Esophagus muscularis mucosa (tissue), 4 donors: ENCODE measurements at regions not wholly inside any gene's neighbourhood (a gene's known extent, or its start where the extent isn't known, plus 50 kb on each side); places are given as distances from the start of the nearest gene placed in this dataset.

Experiments used
- DNase-seq: peaks from one replicate; pipeline ENCODE4 v3.0.0-alpha.2; 2017; ENCODE audit errors: extremely low spot score
- H3K27ac ChIP-seq, 4 donors: fragments of 200-600 bp; sonication (generic); replicated peaks in 1 of 4; 1 replicate in 3 of 4; 2 replicates in 1 of 4; pipeline ENCODE4 v1.5.1; 2016 to 2019; ENCODE audit warnings: mild to moderate bottlenecking in 1 of 4
- H3K27me3 ChIP-seq, 4 donors: fragments of 200-600 bp; sonication (generic); one replicate each; pipeline versions ENCODE4 v1.5.1 to v1.6.0; 2016 to 2019
- H3K36me3 ChIP-seq, 4 donors: fragments of 200-600 bp; sonication (generic); one replicate each; pipeline ENCODE4 v1.5.1; 2016 to 2019
- H3K4me1 ChIP-seq, 4 donors: fragments of 200-600 bp; sonication (generic); one replicate each; pipeline ENCODE4 v1.5.1; 2016 to 2019
- H3K4me3 ChIP-seq, 4 donors: fragments of 200-600 bp; sonication (generic); 1 replicate in 2 of 4; 2 replicates in 2 of 4; pipeline ENCODE4 v1.5.1; 2016 to 2019; ENCODE audit warnings: mild to moderate bottlenecking in 4 of 4, moderate library complexity in 1 of 4
- H3K9me3 ChIP-seq, 4 donors: fragments of 200-600 bp; sonication (generic); 1 replicate in 3 of 4; 2 replicates in 1 of 4; pipeline ENCODE4 v1.5.1; 2016 to 2019
- EP300 ChIP-seq: sonication (generic); formaldehyde crosslinking; IDR thresholded peaks from one replicate; pipeline ENCODE4 v1.6.1; 2017; ENCODE audit warnings: antibody characterized with exemption
- POLR2A ChIP-seq: fragments of 450-650 bp; IDR thresholded peaks from one replicate; pipeline ENCODE4 v1.6.1; 2017; ENCODE audit warnings: antibody characterized with exemption, moderate library complexity, mild to moderate bottlenecking, low read depth
- POLR2AphosphoS5 ChIP-seq, 2 donors: sonication (generic); formaldehyde crosslinking; IDR thresholded peaks; one replicate each; pipeline ENCODE4 v1.6.1; 2017; ENCODE audit warnings: antibody characterized with exemption in 2 of 2
- WGBS: methylation state at CpG from one replicate; pipeline ENCODE4 v1.1.5; 2018; 5-methylcytosine and 5-hydroxymethylcytosine counted together
- intact Hi-C: fragments of 100-400 bp; cut with DNase I; formaldehyde crosslinking; loops from one replicate; pipeline ENCODE4 v1.15.1; 2023
- TF ChIP-seq, protein P1 (sequence below), 3 experiments: fragments of 200-600 bp in 2 of 3; fragments of 450-650 bp in 1 of 3; sonication (generic) in 2 of 3; IDR thresholded peaks; one replicate each; pipeline ENCODE4 v1.5.1; 2017 to 2019; ENCODE audit warnings: antibody characterized with exemption in 3 of 3, mild to moderate bottlenecking in 2 of 3, moderate library complexity in 1 of 3

DNA sequence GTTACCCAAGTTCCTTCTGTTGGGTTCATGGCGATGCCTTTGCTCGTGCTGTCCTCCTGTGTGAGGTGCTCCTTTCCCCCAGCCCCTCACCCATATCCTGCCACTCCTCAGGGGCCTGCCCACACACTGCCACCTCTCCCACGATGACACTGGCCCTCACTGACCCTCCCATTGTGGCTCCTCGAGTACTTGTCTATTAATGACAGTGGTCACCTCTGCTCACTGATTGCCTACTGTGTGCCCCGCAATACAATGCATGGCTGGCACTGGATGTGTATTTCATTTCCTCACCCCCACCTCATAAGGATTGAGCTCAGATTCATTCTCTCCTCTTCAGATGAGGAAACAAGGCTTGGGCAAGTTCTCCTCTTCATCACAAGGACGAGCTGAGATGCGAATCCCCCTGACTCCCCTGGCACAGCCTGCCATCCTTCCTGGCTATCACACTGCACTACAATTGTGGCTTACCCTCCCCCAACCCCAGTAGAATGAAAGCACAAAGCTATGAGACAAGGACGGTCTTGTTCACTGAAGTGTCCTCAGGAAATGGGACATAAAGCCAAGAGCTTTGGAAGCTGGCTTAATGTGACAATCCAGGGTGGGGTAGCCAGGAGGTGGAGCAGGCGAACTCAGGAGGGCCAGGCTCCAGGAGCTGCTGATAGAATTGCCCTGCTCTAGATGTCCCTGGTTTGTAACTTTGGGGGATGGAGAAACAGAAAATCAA lies 93.9 kb upstream of the RAB12 start:
- H3K36me3 ChIP-seq, result no peaks in the 10 kb centered on the region
- H3K27ac ChIP-seq, result no peak overlapping the region
- no peaks in the 10 kb centered on the region for H3K4me1 ChIP-seq
- DNase-seq, result peak; percentile 85
- H3K4me3 ChIP-seq, result no peak overlapping the region
- intact Hi-C loops, result no loop called here
- H3K9me3 ChIP-seq, result peaks cover 0 to 4% (median 2%) of the 10 kb centered on the region in 4 donors
- WGBS, result 85% methylated on average over 9 of the region's 9 CpGs
- H3K27me3 ChIP-seq, result peaks cover 0 to 13% (median 0%) of the 10 kb centered on the region in 4 donors
- no peak for TF ChIP-seq POLR2A
- no peak for TF ChIP-seq EP300
- TF ChIP-seq POLR2AphosphoS5 (IDR thresholded peaks at IDR 0.05), result no peak
- TF ChIP-seq, protein P1, sequence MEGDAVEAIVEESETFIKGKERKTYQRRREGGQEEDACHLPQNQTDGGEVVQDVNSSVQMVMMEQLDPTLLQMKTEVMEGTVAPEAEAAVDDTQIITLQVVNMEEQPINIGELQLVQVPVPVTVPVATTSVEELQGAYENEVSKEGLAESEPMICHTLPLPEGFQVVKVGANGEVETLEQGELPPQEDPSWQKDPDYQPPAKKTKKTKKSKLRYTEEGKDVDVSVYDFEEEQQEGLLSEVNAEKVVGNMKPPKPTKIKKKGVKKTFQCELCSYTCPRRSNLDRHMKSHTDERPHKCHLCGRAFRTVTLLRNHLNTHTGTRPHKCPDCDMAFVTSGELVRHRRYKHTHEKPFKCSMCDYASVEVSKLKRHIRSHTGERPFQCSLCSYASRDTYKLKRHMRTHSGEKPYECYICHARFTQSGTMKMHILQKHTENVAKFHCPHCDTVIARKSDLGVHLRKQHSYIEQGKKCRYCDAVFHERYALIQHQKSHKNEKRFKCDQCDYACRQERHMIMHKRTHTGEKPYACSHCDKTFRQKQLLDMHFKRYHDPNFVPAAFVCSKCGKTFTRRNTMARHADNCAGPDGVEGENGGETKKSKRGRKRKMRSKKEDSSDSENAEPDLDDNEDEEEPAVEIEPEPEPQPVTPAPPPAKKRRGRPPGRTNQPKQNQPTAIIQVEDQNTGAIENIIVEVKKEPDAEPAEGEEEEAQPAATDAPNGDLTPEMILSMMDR (IDR thresholded peaks at IDR 0.05), result no peak

DNA sequence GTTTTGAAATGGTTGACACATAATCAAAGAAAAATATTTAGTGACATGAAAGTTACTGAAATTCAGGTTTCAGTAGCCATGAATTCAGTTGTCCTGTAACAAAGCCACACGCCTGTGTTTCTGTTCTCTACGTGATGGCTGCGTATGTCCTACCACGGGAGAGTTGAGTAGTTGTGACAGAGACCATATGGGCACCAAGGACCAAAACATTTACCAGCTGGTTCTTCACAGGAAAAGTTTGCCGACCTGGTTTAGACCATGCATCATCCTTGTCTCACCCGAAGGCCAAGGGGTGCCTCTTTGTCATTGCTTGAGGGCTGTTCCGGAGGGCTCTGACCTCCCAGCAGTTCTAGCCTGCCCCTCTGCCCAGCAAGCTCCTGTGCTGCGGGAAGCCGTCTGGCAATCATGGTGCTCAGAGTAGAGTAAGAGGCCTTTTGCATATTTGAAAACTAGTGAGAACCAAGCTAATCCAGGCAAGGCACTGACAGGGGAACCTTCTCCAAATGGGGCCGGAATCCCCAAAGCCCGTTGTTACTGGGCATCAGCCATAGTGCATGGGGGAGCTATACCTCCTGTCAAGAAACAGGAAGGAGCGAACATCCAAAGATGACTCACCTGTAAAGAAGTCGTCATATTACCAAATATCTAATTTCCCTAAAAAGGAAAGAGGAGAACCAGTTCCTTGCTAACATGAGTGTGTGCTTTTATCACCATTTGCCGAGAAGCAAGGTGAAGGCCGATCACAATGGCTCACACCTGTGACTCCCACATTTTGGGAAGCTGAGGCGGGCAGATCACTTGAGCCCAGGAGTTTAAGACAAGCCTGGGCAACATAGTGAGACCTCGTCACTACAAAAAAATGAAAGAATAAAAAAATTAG lies 92.6 kb upstream of the RAB12 start:
- Histone ChIP-seq H3K4me3 (no peak overlapping the region), H3K4me1 (no peaks in the 10 kb centered on the region), H3K27ac (no peak overlapping the region), H3K9me3 (peaks cover 0 to 15% (median 6%) of the 10 kb centered on the region in 4 donors), H3K27me3 (peaks cover 0 to 13% (median 0%) of the 10 kb centered on the region in 4 donors), H3K36me3 (no peaks in the 10 kb centered on the region)
- TF ChIP-seq POLR2AphosphoS5 (IDR thresholded peaks at IDR 0.05) (no peak), EP300 (no peak), POLR2A (no peak)
- TF ChIP-seq, protein P1 (IDR thresholded peaks at IDR 0.05), result no peak
- intact Hi-C loops, result no loop called here
- 71% methylated on average over 13 of the region's 17 CpGs for WGBS
- peak; percentile 75 for DNase-seq

DNA sequence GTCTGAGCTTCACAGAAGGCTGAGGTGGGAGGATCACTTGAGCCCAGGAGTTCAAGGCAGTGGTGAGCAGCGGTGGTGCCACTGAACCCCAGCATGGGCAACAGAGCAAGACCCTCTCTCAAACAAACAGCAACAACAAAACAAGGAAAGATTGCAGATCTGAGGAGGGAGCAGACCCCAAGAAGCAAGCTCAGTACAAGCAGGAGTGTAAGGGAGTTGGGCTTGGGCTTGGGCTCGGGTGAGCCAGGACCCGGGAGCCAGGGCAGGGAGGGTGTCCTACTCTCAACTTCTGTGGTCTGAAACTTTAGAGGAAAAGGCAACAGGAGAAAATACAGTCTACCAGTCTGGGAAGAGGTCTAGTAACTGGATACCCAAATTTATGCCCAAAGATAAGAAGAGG lies 92.0 kb upstream of the RAB12 start:
- intact Hi-C loops, result no loop called here
- Histone ChIP-seq H3K9me3 (peaks cover 0 to 15% (median 6%) of the 10 kb centered on the region in 4 donors), H3K27me3 (peaks cover 0 to 13% (median 0%) of the 10 kb centered on the region in 4 donors), H3K4me1 (no peaks in the 10 kb centered on the region), H3K27ac (no peak overlapping the region), H3K36me3 (no peaks in the 10 kb centered on the region), H3K4me3 (no peak overlapping the region)
- DNase-seq, result peak; percentile 87
- TF ChIP-seq, protein P1 (IDR thresholded peaks at IDR 0.05), result no peak
- TF ChIP-seq EP300, result no peak
- TF ChIP-seq POLR2AphosphoS5 (IDR thresholded peaks at IDR 0.05), result no peak
- no peak for TF ChIP-seq POLR2A
- WGBS, result 100% methylated on average over 3 of the region's 3 CpGs

DNA sequence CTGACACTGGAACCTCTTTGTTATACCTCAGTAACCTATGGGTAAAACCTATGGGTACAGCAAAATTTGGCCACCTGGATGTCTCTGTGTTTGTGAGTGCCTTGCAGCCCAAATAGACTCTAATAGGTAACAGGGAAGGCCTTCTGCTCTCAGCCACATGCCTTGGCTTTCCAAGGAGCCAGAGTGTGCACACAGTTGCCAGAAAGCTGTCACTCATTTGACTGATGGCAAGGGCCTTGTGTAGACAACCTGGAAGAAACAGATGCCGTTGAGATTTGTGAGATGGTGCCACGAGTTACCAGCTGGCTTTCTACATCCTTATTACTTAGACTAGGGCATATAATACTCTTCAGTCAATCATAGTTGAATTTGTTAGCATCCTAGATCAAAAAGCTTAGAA lies 90.1 kb upstream of the RAB12 start:
- DNase-seq, result no peak
- H3K4me1 ChIP-seq, result no peaks in the 10 kb centered on the region
- no peaks in the 10 kb centered on the region for H3K36me3 ChIP-seq
- H3K4me3 ChIP-seq, result no peak overlapping the region
- peaks cover 0 to 13% (median 0%) of the 10 kb centered on the region in 4 donors for H3K27me3 ChIP-seq
- intact Hi-C loops, result no loop called here
- TF ChIP-seq, protein P1 (IDR thresholded peaks at IDR 0.05), result no peak
- TF ChIP-seq POLR2AphosphoS5 (IDR thresholded peaks at IDR 0.05) (no peak), POLR2A (no peak), EP300 (no peak)
- no peak overlapping the region for H3K27ac ChIP-seq
- peaks cover 0 to 15% (median 6%) of the 10 kb centered on the region in 4 donors for H3K9me3 ChIP-seq
- 23% methylated on average over 2 of the region's 2 CpGs for WGBS
